ENCODE measurements at regions not wholly inside any gene's neighbourhood (a gene's known extent, or its start where the extent isn't known, plus 50 kb on each side); places are given as distances from the start of the nearest gene placed in this dataset.

GRCh38 chr3:189455641-189456417 is 175.4 kb upstream of the TP63 start:
- no peak for DNase-seq

GRCh38 chr3:189457201-189457607 is 174.0 kb upstream of the TP63 start:
- DNase-seq = no peak

- DNase-seq = no peak
These were observed 173.4 kb upstream of the TP63 start for GRCh38 chr3:189457631-189458412.

DNA sequence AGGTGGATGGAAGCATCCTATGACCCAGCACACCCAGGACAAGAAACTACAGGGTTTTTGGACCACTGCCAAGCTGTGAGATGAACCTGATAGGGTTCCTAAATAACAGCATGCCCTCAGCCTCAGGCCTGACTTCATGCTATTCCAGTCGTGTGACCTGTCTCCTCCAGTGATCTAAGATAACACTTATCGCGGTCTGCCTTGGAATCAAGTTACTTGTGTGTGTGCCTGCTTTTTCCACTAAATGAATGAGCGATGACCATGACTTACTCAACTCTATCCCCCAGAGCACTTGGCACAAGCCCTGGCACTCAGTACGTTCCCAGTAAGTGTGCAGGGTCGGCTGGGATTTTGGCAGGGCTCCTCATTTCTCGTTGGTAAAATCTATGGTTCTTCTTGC is 172.7 kb upstream of the TP63 start:
- DNase-seq = no peak

- no peak for DNase-seq
These were observed 172.0 kb upstream of the TP63 start for GRCh38 chr3:189459231-189459630.

DNA sequence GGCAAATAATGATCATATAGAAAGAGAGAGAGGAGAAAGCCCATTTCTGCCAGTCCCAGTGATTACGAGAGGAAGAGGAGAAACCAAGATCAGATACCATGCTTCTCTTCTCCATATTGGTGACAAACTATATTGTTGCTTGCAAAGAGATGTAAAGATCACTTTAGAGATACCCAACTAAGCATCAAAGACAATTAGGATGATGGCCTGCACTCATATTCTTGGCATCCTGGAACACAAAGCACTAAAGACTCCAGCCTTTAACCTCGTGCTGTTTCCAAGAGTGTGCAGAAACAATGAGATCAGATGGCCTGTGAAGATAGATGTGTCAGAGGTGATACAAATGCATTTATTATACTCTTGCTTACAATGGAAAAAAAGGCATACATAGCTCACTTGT is 170.7 kb upstream of the TP63 start:
- no peak for DNase-seq

GRCh38 chr3:189464799-189465198 is 166.4 kb upstream of the TP63 start:
- no peak for DNase-seq

DNA sequence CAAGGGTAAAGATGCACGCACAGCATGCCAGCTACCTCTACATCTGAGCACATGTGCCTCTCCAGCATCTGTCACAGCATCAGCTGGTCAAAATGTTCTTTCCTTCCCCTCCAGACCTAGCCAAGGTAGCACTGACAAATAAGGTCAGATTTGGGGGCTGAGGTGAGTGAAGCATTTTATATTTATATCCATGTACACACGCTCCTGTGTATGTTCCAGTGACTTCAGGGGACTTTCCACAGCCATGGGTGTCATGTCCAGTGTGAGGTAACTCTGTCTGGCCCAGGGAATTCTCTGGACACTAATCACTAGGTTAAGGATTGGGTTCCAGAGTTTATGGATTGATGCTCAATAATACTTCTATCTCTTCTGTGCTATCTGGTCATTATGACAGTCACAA is 165.2 kb upstream of the TP63 start:
- no peak for DNase-seq

GRCh38 chr3:189467451-189467850 is 163.7 kb upstream of the TP63 start:
- DNase-seq = no peak

GRCh38 chr3:189474944-189475343 is 156.2 kb upstream of the TP63 start:
- no peak for DNase-seq

DNA sequence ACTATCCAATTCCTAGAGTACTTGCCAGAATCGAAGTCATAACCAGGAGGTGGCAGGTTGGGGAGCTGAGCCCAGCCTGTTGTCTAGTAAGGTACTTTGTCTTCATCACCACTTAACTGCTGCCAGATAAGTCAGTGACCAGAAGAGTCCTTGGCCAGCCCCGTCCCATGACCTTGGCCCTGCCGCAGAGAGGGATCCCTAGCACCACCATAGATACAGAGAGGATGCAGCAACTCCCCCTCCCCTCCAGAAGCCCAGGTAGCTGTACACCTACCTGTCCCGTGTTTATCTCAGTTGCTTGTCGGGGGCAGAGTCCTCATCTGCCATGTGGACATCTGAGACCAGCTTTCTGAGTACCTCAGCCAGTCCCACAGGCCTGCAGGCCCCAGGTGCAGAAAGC is 153.6 kb upstream of the TP63 start:
- DNase-seq = no peak

GRCh38 chr3:189486556-189486955 is 144.6 kb upstream of the TP63 start:
- no peak for DNase-seq

DNA sequence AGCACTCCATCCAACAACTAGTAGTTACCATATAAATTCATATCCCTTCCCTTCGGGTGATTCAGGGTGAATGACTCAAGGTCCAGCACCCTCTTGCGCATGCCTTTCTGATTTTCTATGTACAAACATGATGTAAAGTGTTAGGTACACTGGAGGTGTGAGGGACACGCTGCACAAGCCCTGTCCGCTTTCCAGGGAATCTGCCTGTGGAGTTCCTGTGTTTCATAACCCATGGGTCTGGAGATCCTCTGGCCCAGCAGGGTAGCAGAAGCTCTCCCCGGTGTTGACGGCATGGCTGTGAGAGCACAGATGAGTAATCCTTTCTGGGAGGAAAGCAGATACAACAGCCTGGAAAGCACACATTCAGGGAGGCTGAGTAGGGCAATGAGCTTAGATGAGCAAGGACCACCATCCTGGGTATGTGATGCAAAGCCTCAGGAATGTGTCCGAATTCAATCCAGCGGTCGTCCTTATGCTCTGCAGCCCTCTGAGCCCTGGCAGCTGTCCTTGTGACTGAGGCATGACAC is 142.9 kb upstream of the TP63 start:
- no peak for DNase-seq

- DNase-seq = no peak
These were observed 140.9 kb upstream of the TP63 start for GRCh38 chr3:189490337-189490736.

GRCh38 chr3:189490749-189491148 is 140.4 kb upstream of the TP63 start:
- DNase-seq = no peak

- DNase-seq = no peak
These were observed 139.4 kb upstream of the TP63 start for GRCh38 chr3:189491831-189492230.

- DNase-seq = no peak
These were observed 137.9 kb upstream of the TP63 start for GRCh38 chr3:189493271-189493670.

- no peak for DNase-seq
These were observed 136.6 kb upstream of the TP63 start for GRCh38 chr3:189494632-189495031.

DNA sequence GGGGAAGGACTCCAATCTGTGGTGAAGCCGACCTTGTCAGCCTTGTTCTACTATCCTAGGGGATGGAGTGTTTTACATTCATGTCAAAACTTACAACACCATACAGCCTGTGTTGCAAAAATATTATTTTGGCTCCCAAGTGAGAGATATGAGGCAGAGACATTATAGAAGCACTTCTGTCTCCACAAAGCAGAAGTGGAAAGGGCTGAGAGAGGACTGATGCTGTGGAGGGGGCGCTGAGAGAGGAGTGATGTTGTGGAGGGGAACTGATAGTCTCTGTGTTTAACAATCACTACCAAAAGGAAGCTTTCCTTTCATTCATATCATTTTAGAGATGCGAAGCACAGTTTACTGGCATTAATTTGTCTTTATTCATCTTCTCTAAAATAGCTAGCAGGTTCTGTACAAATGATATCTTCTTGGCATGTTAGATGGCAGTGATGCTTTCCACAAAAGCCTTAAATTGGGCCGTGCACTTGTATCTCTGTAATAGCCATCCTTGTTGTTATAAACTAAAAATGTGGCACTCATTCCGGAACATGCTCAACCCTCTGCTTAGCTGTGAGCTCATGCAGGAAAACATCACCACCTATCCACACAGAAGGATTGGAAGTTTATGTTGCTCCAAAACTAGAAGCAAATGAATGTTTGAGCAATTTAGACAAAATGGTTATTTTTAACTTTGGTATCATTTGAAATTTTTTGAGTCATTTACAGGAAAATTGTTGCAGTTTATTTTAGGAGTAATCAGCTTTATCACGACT is 134.6 kb upstream of the TP63 start:
- DNase-seq = no peak

DNA sequence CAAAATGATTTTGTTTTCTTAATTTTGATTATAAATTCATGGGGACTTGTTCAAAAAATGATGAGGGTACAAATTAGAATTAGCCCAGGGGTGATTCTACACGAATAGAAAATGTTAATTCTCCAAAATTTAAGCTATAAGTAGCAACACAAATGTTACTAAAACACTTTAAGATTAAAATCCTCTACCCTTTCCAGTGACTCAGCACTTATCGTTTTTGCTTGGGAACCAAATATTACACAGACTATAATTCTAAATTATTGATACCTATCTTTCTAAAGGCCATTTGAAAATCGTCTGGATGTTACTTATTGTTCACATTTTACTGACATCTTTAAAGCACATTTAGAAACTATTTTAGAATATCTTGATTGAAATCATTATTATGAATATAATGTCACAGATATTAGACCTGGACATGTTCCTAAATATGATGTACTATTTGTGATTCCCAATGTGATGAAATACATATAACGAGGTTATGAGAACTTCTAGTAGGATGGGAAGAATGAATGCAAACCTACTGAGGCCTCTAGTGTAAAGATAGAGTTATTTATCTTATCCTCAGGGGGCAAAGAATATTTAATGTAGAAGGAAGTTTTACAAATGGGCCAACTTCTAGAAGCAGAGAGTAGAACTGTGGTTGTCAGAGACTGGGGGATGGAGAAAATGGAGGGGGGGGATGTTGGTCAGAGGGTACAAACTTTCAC is 132.0 kb upstream of the TP63 start:
- DNase-seq = no peak

- no peak for DNase-seq
These were observed 130.9 kb upstream of the TP63 start for GRCh38 chr3:189500299-189500698.

- DNase-seq = no peak
These were observed 130.2 kb upstream of the TP63 start for GRCh38 chr3:189500798-189501495.

Measured in NCI-H2029 treated with DMSO at 0.1 percent for 48 hours (cell line).